Calu3 (cell line): ENCODE measurements at regions not wholly inside any gene's neighbourhood (a gene's known extent, or its start where the extent isn't known, plus 50 kb on each side); places are given as distances from the start of the nearest gene placed in this dataset.

Experiments
- BruUV-seq: library from RNA; stranded (reverse); fragments of 400-500 nt; replicated peaks from 2 replicates; lab custom pipeline; 2021; lab: Mats Ljungman, UMichigan
- CTCF ChIA-PET: fragments of 300-600 bp; sonication (Branson Sonifier 250); formaldehyde crosslinking; loops from one replicate; lab custom pipeline; 2022; ENCODE audit warnings: antibody characterized with exemption; lab: Charles Lee
- DNase-seq: peaks from one replicate; pipeline ENCODE4 v3.0.0; 2022
- H3K27ac Mint-ChIP-seq: one replicate; pipeline ENCODE4 v1.8.0; 2022; ENCODE audit warnings: mixed read lengths; ENCODE audit not compliant: unreplicated experiment
- H3K27me3 Mint-ChIP-seq: one replicate; pipeline ENCODE4 v1.8.0; 2022; ENCODE audit warnings: mixed read lengths; ENCODE audit not compliant: unreplicated experiment
- H3K36me3 Mint-ChIP-seq: one replicate; pipeline ENCODE4 v1.8.0; 2022; ENCODE audit warnings: mild to moderate bottlenecking, moderate library complexity, mixed read lengths; ENCODE audit not compliant: insufficient read depth, unreplicated experiment
- H3K4me1 Mint-ChIP-seq: one replicate; pipeline ENCODE4 v1.8.0; 2022; ENCODE audit warnings: mild to moderate bottlenecking, low read depth, mixed read lengths; ENCODE audit not compliant: unreplicated experiment
- H3K4me3 Mint-ChIP-seq: one replicate; pipeline ENCODE4 v1.8.0; 2022; ENCODE audit warnings: mild to moderate bottlenecking, low read depth, moderate library complexity, mixed read lengths; ENCODE audit not compliant: unreplicated experiment
- H3K9me3 Mint-ChIP-seq: one replicate; pipeline ENCODE4 v1.8.0; 2022; ENCODE audit warnings: low read depth, mixed read lengths; ENCODE audit not compliant: unreplicated experiment
- CTCF ChIP-seq: fragments of 200-600 bp; IDR thresholded peaks from one replicate; pipeline ENCODE4 v1.8.0; 2022; ENCODE audit warnings: antibody characterized with exemption; ENCODE audit not compliant: unreplicated experiment
- intact Hi-C: fragments of 100-400 bp; cut with micrococcal nuclease; formaldehyde crosslinking; loops from one replicate; pipeline ENCODE4 v1.10.0; 2022; ENCODE audit not compliant: unreplicated experiment

GRCh38 chr16:27690608-27691007, 140.7 kb downstream of the KATNIP start:
- CTCF ChIA-PET: no interaction called here
- no peaks in the 10 kb centered on the region for H3K36me3 Mint-ChIP-seq
- peak; percentile 42 for TF ChIP-seq CTCF
- peak; percentile 31 for DNase-seq
- no peaks in the 10 kb centered on the region for H3K9me3 Mint-ChIP-seq
- no peaks in the 10 kb centered on the region for H3K27me3 Mint-ChIP-seq
- H3K27ac Mint-ChIP-seq: no peak overlapping the region
- no peak overlapping the region for H3K4me3 Mint-ChIP-seq
- H3K4me1 Mint-ChIP-seq: no peaks in the 10 kb centered on the region
- intact Hi-C loops: loop anchor here (10.0 kb wide), 1 partner anchor 174 kb away; no protein-coding TSS in a partner anchor
- BruUV-seq: no TSS peak

GRCh38 chr16:27691721-27692120, 141.8 kb downstream of the KATNIP start:
- no peaks in the 10 kb centered on the region for H3K4me1 Mint-ChIP-seq
- intact Hi-C loops: loop anchor here (10.0 kb wide), 1 partner anchor 173 kb away; no protein-coding TSS in a partner anchor
- no peak for TF ChIP-seq CTCF
- H3K36me3 Mint-ChIP-seq: no peaks in the 10 kb centered on the region
- CTCF ChIA-PET: no interaction called here
- H3K9me3 Mint-ChIP-seq: no peaks in the 10 kb centered on the region
- no peaks in the 10 kb centered on the region for H3K27me3 Mint-ChIP-seq
- DNase-seq: no peak
- H3K4me3 Mint-ChIP-seq: no peak overlapping the region
- H3K27ac Mint-ChIP-seq: no peak overlapping the region
- no TSS peak for BruUV-seq

- Mint-ChIP-seq H3K27me3 (no peaks in the 10 kb centered on the region), H3K4me1 (no peaks in the 10 kb centered on the region), H3K9me3 (no peaks in the 10 kb centered on the region), H3K27ac (no peak overlapping the region), H3K36me3 (no peaks in the 10 kb centered on the region), H3K4me3 (no peak overlapping the region)
- intact Hi-C loops: loop anchor here (10.0 kb wide), 1 partner anchor 172 kb away; no protein-coding TSS in a partner anchor
- BruUV-seq: no TSS peak
- CTCF ChIA-PET: no interaction called here
- no peak for TF ChIP-seq CTCF
- no peak for DNase-seq
These were observed 142.6 kb downstream of the KATNIP start for GRCh38 chr16:27692576-27692975.

- CTCF ChIA-PET: no interaction called here
- no peaks in the 10 kb centered on the region for H3K36me3 Mint-ChIP-seq
- no peak overlapping the region for H3K4me3 Mint-ChIP-seq
- H3K27ac Mint-ChIP-seq: no peak overlapping the region
- no peak for DNase-seq
- intact Hi-C loops: loop anchor here (10.0 kb wide), 1 partner anchor 170 kb away; no protein-coding TSS in a partner anchor
- TF ChIP-seq CTCF: no peak
- H3K27me3 Mint-ChIP-seq: no peaks in the 10 kb centered on the region
- H3K4me1 Mint-ChIP-seq: no peaks in the 10 kb centered on the region
- H3K9me3 Mint-ChIP-seq: no peaks in the 10 kb centered on the region
- no TSS peak for BruUV-seq
These were observed 145.2 kb downstream of the KATNIP start for GRCh38 chr16:27695161-27695560.
